ENCODE measurements at regions not wholly inside any gene's neighbourhood (a gene's known extent, or its start where the extent isn't known, plus 50 kb on each side); places are given as distances from the start of the nearest gene placed in this dataset.

GRCh38 chr2:53561155-53561554 lies 206.4 kb upstream of the CHAC2 start:
- Histone ChIP-seq H3K27ac (no peak overlapping the region), H3K4me2 (ENCODE audit: low read length) (no peak overlapping the region), H3K4me3 (ENCODE audit: low read depth, low read length) (no peak overlapping the region), H3K79me2 (no peaks in the 10 kb centered on the region), H2AFZ (no peak overlapping the region), H3K36me3 (ENCODE audit: control insufficient read depth, insufficient read depth, low read length) (no peaks in the 10 kb centered on the region), H3K9ac (no peak overlapping the region), H3K27me3 (ENCODE audit: control insufficient read depth, insufficient read depth, low read length) (no peaks in the 10 kb centered on the region), H3K9me3 (ENCODE audit: control insufficient read depth, low read length) (no peaks in the 10 kb centered on the region), H3K4me1 (no peaks in the 10 kb centered on the region)
- TF ChIP-seq CTCF (IDR thresholded peaks at IDR 0.05) = no peak

- no peaks in the 10 kb centered on the region for H3K36me3 ChIP-seq (ENCODE audit: control insufficient read depth, insufficient read depth, low read length)
- TF ChIP-seq CTCF (IDR thresholded peaks at IDR 0.05) = no peak
- no peaks in the 10 kb centered on the region for H3K79me2 ChIP-seq
- H3K27ac ChIP-seq = no peak overlapping the region
- H3K9ac ChIP-seq = no peak overlapping the region
- no peak overlapping the region for H3K4me2 ChIP-seq (ENCODE audit: low read length)
- H3K4me3 ChIP-seq (ENCODE audit: low read depth, low read length) = no peak overlapping the region
- no peaks in the 10 kb centered on the region for H3K4me1 ChIP-seq
- no peaks in the 10 kb centered on the region for H3K27me3 ChIP-seq (ENCODE audit: control insufficient read depth, insufficient read depth, low read length)
- H2AFZ ChIP-seq = no peak overlapping the region
- H3K9me3 ChIP-seq (ENCODE audit: control insufficient read depth, low read length) = no peaks in the 10 kb centered on the region
These were observed 208.2 kb upstream of the CHAC2 start for GRCh38 chr2:53559302-53559966.

GRCh38 chr2:53558867-53559266 lies 208.7 kb upstream of the CHAC2 start:
- H3K4me3 ChIP-seq (ENCODE audit: low read depth, low read length) = no peak overlapping the region
- no peak overlapping the region for H3K9ac ChIP-seq
- no peak for TF ChIP-seq CTCF (IDR thresholded peaks at IDR 0.05)
- H3K9me3 ChIP-seq (ENCODE audit: control insufficient read depth, low read length) = no peaks in the 10 kb centered on the region
- H3K4me1 ChIP-seq = no peaks in the 10 kb centered on the region
- H2AFZ ChIP-seq = no peak overlapping the region
- no peaks in the 10 kb centered on the region for H3K36me3 ChIP-seq (ENCODE audit: control insufficient read depth, insufficient read depth, low read length)
- no peaks in the 10 kb centered on the region for H3K79me2 ChIP-seq
- H3K4me2 ChIP-seq (ENCODE audit: low read length) = no peak overlapping the region
- H3K27me3 ChIP-seq (ENCODE audit: control insufficient read depth, insufficient read depth, low read length) = no peaks in the 10 kb centered on the region
- H3K27ac ChIP-seq = no peak overlapping the region

DNA sequence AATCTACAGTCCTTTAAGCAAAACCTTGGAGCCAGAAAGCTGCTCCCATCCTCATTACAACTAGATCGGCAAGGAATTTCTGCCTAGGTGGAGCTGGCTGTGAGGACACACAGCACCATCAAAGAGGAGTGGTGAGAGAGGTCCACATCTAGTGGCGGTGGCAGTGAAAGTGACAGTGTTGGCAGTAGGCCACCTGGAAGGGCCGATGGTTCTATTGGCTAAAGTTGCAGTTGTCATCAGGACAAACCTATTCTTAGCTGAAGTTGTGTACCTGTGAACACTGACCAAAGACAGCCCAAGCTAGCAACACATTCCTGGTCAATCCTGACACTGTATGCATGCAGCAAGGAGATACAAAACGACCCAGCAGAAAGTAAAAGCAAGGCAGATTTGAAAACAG lies 218.1 kb upstream of the CHAC2 start:
- no peak overlapping the region for H3K27ac ChIP-seq

More for the DNA sequence above, 218.1 kb upstream of the CHAC2 start:
- no peak for TF ChIP-seq CTCF (IDR thresholded peaks at IDR 0.05)
- no peaks in the 10 kb centered on the region for H3K27me3 ChIP-seq (ENCODE audit: control insufficient read depth, insufficient read depth, low read length)
- no peak overlapping the region for H3K4me3 ChIP-seq (ENCODE audit: low read depth, low read length)
- H3K9ac ChIP-seq = no peak overlapping the region
- no peaks in the 10 kb centered on the region for H3K4me1 ChIP-seq
- peaks cover 3% of the 10 kb centered on the region for H3K36me3 ChIP-seq (ENCODE audit: control insufficient read depth, insufficient read depth, low read length)
- no peaks in the 10 kb centered on the region for H3K9me3 ChIP-seq (ENCODE audit: control insufficient read depth, low read length)
- H3K4me2 ChIP-seq (ENCODE audit: low read length) = no peak overlapping the region
- no peak overlapping the region for H2AFZ ChIP-seq
- H3K79me2 ChIP-seq = no peaks in the 10 kb centered on the region

All from parathyroid adenoma (tissue), 2 donors.